ENCODE measurements at regions not wholly inside any gene's neighbourhood (a gene's known extent, or its start where the extent isn't known, plus 50 kb on each side); places are given as distances from the start of the nearest gene placed in this dataset.
A peak's percentile ranks its signal among the peaks of the same experiment; 100 is the strongest.

- Histone ChIP-seq H3K36me3 (replicated peaks; ENCODE audit: insufficient read depth, low read length) (no peaks in the 10 kb centered on the region), H3F3A (ENCODE audit: insufficient read depth, low read length) (no peaks in the 10 kb centered on the region), H3K4me2 (ENCODE audit: low read depth, low read length) (peak overlapping the region; percentile 40; the same call in 1 of the 2 replicates), H3K4me1 (ENCODE audit: low read length) (peaks cover 12% of the 10 kb centered on the region), H4K20me1 (ENCODE audit: insufficient read depth, low read length) (no peaks in the 10 kb centered on the region), H3K9me2 (replicated peaks; ENCODE audit: insufficient read depth, low read length) (no peaks in the 10 kb centered on the region), H3K27ac (ENCODE audit: low read length) (peak overlapping the region; percentile 52; the same call in 1 of the 2 replicates), H3K27me3 (replicated peaks; ENCODE audit: insufficient read depth, low read length) (no peaks in the 10 kb centered on the region), H2AFZ (ENCODE audit: low read length) (peak overlapping the region; percentile 35), H3K9ac (ENCODE audit: low read length) (no peak overlapping the region), H3K79me2 (ENCODE audit: low read length) (no peaks in the 10 kb centered on the region), H3K9me3 (replicated peaks; ENCODE audit: insufficient read depth, low read length) (no peaks in the 10 kb centered on the region), H3K4me3 (ENCODE audit: low read length) (no peak overlapping the region)
- DNase-seq, result peak; percentile 70
- TF ChIP-seq EZH2 (optimal IDR thresholded peaks at IDR 0.05; ENCODE audit: low read depth, low read length) (no peak), CTCF (IDR thresholded peaks at IDR 0.05; ENCODE audit: low read length) (no peak)
Measured at GRCh38 chr22:17303840-17304779, 65.2 kb upstream of the CECR2 start.

- no peak overlapping the region for H3K9ac ChIP-seq (ENCODE audit: low read length)
- no peaks in the 10 kb centered on the region for H3K36me3 ChIP-seq (replicated peaks; ENCODE audit: insufficient read depth, low read length)
- DNase-seq, result no peak
- H3K9me2 ChIP-seq (replicated peaks; ENCODE audit: insufficient read depth, low read length), result no peaks in the 10 kb centered on the region
- peaks cover 12% of the 10 kb centered on the region for H3K4me1 ChIP-seq (ENCODE audit: low read length)
- H3K4me2 ChIP-seq (ENCODE audit: low read depth, low read length), result peak overlapping the region; percentile 40; the same call in 1 of the 2 replicates
- no peaks in the 10 kb centered on the region for H4K20me1 ChIP-seq (ENCODE audit: insufficient read depth, low read length)
- H3K27ac ChIP-seq (ENCODE audit: low read length), result peak overlapping the region; percentile 52; the same call in 1 of the 2 replicates
- no peak overlapping the region for H3K4me3 ChIP-seq (ENCODE audit: low read length)
- H3K79me2 ChIP-seq (ENCODE audit: low read length), result no peaks in the 10 kb centered on the region
- peak overlapping the region; percentile 35; the same call in 1 of the 2 replicates for H2AFZ ChIP-seq (ENCODE audit: low read length)
- H3K27me3 ChIP-seq (replicated peaks; ENCODE audit: insufficient read depth, low read length), result no peaks in the 10 kb centered on the region
- TF ChIP-seq EZH2phosphoT487 (IDR thresholded peaks at IDR 0.05; ENCODE audit: low read length) (no peak), CTCF (IDR thresholded peaks at IDR 0.05; ENCODE audit: low read length) (no peak), EZH2 (optimal IDR thresholded peaks at IDR 0.05; ENCODE audit: low read depth, low read length) (no peak)
- no peaks in the 10 kb centered on the region for H3K9me3 ChIP-seq (replicated peaks; ENCODE audit: insufficient read depth, low read length)
- no peaks in the 10 kb centered on the region for H3F3A ChIP-seq (ENCODE audit: insufficient read depth, low read length)
Measured at GRCh38 chr22:17303441-17303839, 65.8 kb upstream of the CECR2 start.

DNA sequence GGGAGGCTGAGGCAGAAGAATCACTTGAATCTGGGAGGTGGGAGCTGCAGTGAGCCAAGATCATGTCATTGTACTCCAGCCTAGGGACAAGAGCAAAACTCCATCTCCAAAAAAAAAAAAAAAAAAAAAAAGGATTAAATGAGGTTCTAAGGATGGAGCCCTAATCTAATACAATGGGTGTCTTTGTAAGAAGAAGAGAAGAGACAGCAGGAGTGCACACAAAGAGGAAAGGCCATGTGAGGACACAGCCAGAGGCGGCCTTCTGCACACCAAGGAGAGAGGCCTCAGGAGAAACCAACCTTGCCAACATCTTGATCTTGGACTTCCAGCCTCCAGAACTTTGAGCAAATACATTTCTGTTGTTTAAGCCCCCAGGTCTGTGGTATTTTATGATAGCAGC is 66.6 kb upstream of the CECR2 start:
- Histone ChIP-seq H4K20me1 (ENCODE audit: insufficient read depth, low read length) (no peaks in the 10 kb centered on the region), H3K9me2 (replicated peaks; ENCODE audit: insufficient read depth, low read length) (no peaks in the 10 kb centered on the region), H3K4me3 (ENCODE audit: low read length) (no peak overlapping the region), H3K27ac (ENCODE audit: low read length) (no peak overlapping the region), H3K27me3 (replicated peaks; ENCODE audit: insufficient read depth, low read length) (no peaks in the 10 kb centered on the region), H3K79me2 (ENCODE audit: low read length) (no peaks in the 10 kb centered on the region), H3K4me1 (ENCODE audit: low read length) (peaks cover 12% of the 10 kb centered on the region), H3K36me3 (replicated peaks; ENCODE audit: insufficient read depth, low read length) (no peaks in the 10 kb centered on the region), H3F3A (ENCODE audit: insufficient read depth, low read length) (no peaks in the 10 kb centered on the region), H3K9me3 (replicated peaks; ENCODE audit: insufficient read depth, low read length) (no peaks in the 10 kb centered on the region), H3K4me2 (ENCODE audit: low read depth, low read length) (no peak overlapping the region), H2AFZ (ENCODE audit: low read length) (no peak overlapping the region), H3K9ac (ENCODE audit: low read length) (no peak overlapping the region)
- DNase-seq, result no peak
- TF ChIP-seq EZH2 (optimal IDR thresholded peaks at IDR 0.05; ENCODE audit: low read depth, low read length), result no peak
- TF ChIP-seq CTCF (IDR thresholded peaks at IDR 0.05; ENCODE audit: low read length), result no peak
- no peak for TF ChIP-seq EZH2phosphoT487 (IDR thresholded peaks at IDR 0.05; ENCODE audit: low read length)

Data from MM.1S (cell line).